Breast epithelium (tissue), 3 donors: ENCODE measurements at regions not wholly inside any gene's neighbourhood (a gene's known extent, or its start where the extent isn't known, plus 50 kb on each side); places are given as distances from the start of the nearest gene placed in this dataset.

Experiments
- POLR2A ChIP-seq: fragments of 450-650 bp; IDR thresholded peaks from one replicate; pipeline ENCODE4 v1.6.1; 2016; ENCODE audit warnings: antibody characterized with exemption, mild to moderate bottlenecking, moderate library complexity
- TF ChIP-seq, protein P1 (sequence below), 3 donors: fragments of 450-650 bp; IDR thresholded peaks; one replicate each; pipeline ENCODE4 v1.5.1; 2016 to 2017; ENCODE audit warnings: antibody characterized with exemption in 3 of 3, mild to moderate bottlenecking in 3 of 3, moderate library complexity in 3 of 3

DNA sequence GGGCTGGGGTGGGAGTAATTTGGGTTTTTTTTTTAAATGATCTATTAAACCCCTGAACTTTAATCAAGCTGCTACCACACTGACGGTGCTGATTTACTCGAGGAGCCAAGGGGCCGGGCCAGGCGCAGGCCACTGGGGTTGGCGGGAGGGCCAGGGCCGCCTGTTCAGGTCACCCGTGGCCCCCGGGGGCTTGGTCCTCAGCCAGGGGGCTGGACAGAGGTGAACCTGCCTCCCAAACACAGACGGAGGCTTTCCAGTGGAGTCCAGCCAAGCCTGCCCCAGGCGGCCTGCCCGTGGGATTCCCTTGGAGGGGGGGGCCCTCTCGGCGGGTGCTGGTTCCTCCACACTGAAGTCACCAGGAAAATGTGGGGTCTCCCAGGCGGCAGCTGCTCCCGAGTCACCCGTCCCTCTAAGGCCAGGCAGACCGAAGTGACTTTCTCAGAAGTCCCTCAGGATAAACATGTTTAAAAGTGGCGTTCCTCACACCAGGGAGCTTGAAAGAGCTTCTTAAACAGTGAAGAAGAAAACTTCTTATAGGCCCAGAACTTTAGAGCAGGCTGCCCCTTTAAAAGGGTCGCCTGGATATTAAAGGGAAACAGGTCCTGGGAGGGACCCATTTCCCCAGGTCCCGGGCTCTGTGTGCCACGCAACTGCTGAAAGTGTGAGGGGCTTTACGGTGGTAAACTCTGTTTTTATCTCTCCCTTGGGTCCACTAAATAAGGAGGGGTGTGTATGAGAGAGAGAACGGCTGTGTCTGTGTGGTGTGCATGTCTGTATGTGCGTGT lies 167.2 kb upstream of the GSC start:
- no peak for TF ChIP-seq POLR2A
- TF ChIP-seq, protein P1, sequence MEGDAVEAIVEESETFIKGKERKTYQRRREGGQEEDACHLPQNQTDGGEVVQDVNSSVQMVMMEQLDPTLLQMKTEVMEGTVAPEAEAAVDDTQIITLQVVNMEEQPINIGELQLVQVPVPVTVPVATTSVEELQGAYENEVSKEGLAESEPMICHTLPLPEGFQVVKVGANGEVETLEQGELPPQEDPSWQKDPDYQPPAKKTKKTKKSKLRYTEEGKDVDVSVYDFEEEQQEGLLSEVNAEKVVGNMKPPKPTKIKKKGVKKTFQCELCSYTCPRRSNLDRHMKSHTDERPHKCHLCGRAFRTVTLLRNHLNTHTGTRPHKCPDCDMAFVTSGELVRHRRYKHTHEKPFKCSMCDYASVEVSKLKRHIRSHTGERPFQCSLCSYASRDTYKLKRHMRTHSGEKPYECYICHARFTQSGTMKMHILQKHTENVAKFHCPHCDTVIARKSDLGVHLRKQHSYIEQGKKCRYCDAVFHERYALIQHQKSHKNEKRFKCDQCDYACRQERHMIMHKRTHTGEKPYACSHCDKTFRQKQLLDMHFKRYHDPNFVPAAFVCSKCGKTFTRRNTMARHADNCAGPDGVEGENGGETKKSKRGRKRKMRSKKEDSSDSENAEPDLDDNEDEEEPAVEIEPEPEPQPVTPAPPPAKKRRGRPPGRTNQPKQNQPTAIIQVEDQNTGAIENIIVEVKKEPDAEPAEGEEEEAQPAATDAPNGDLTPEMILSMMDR (IDR thresholded peaks at IDR 0.05), result no peak
